ENCODE measurements at regions not wholly inside any gene's neighbourhood (a gene's known extent, or its start where the extent isn't known, plus 50 kb on each side); places are given as distances from the start of the nearest gene placed in this dataset.

DNA sequence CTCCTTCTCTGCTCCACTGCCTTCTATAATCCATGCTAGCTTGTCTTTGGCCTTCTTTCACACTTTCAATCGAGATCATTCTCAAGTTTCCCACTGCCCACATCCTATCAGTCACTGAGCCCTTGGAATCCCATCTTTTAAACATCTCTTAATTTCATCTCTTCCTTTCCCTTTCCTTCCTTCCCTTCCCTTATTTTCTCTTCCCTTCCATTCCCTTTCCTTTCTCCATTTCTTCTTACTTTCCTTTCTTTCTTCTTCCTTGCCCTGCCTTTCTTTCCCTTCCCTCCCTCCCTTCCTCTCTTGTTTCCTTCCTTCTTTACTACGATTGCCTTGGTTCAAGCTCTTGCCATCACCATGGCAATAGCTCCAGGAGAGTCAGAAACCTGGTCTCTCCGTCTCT is 183.8 kb downstream of the EMP1 start:
- no peak for TF ChIP-seq FOXP2 (optimal IDR thresholded peaks at IDR 0.05; ENCODE audit: borderline replicate concordance, extremely low read depth, extremely low read length, insufficient read depth)
- no peak for TF ChIP-seq TAF1 (IDR thresholded peaks at IDR 0.05; ENCODE audit: borderline replicate concordance, insufficient read depth, low read length)
- TF ChIP-seq, protein P1, sequence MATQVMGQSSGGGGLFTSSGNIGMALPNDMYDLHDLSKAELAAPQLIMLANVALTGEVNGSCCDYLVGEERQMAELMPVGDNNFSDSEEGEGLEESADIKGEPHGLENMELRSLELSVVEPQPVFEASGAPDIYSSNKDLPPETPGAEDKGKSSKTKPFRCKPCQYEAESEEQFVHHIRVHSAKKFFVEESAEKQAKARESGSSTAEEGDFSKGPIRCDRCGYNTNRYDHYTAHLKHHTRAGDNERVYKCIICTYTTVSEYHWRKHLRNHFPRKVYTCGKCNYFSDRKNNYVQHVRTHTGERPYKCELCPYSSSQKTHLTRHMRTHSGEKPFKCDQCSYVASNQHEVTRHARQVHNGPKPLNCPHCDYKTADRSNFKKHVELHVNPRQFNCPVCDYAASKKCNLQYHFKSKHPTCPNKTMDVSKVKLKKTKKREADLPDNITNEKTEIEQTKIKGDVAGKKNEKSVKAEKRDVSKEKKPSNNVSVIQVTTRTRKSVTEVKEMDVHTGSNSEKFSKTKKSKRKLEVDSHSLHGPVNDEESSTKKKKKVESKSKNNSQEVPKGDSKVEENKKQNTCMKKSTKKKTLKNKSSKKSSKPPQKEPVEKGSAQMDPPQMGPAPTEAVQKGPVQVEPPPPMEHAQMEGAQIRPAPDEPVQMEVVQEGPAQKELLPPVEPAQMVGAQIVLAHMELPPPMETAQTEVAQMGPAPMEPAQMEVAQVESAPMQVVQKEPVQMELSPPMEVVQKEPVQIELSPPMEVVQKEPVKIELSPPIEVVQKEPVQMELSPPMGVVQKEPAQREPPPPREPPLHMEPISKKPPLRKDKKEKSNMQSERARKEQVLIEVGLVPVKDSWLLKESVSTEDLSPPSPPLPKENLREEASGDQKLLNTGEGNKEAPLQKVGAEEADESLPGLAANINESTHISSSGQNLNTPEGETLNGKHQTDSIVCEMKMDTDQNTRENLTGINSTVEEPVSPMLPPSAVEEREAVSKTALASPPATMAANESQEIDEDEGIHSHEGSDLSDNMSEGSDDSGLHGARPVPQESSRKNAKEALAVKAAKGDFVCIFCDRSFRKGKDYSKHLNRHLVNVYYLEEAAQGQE (IDR thresholded peaks at IDR 0.05; ENCODE audit: insufficient read depth in 1 of 2, low read depth in 2 of 2, low read length in 2 of 2), result no peak
- TF ChIP-seq SIN3A (IDR thresholded peaks at IDR 0.05; ENCODE audit: borderline replicate concordance, insufficient read depth, low read length), result no peak
- no peak for TF ChIP-seq POLR2AphosphoS5 (IDR thresholded peaks at IDR 0.05; ENCODE audit: low read depth, low read length)

DNA sequence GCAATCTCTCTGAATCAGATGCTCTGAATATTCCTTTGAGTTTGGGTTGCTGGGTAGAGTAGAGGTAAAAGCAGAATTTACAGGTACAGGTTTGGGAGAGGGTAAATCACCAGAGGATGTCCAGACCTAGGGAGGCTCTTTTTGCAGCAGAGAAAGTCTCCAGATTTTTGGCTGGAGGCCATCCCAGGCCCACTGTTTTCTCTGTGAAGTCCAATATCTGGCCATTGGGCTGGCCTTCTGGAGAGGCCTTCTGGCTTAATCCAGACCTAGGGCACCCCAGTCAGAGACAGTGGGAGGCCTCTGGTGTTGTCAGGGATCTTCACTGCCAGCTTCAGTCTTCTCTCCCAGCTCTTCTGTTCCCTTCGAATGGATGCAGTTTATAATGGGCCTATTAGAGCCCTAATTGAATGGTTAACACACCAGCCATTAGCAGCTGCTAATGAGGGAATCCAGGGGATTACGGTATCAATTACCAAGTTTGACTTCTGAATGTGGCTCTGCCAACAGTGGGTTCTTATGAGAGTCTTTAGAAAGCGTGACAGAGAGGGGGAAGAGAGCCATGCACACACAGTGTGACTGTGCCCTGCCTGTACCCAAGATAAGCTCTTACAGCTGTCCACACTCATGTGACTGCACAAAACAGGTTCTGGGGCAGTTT is 183.1 kb downstream of the EMP1 start:
- TF ChIP-seq FOXP2 (optimal IDR thresholded peaks at IDR 0.05; ENCODE audit: borderline replicate concordance, extremely low read depth, extremely low read length, insufficient read depth), result no peak
- TF ChIP-seq, protein P1 (IDR thresholded peaks at IDR 0.05; ENCODE audit: insufficient read depth in 1 of 2, low read depth in 2 of 2, low read length in 2 of 2), result no peak
- TF ChIP-seq SIN3A (IDR thresholded peaks at IDR 0.05; ENCODE audit: borderline replicate concordance, insufficient read depth, low read length), result no peak
- no peak for TF ChIP-seq TAF1 (IDR thresholded peaks at IDR 0.05; ENCODE audit: borderline replicate concordance, insufficient read depth, low read length)

DNA sequence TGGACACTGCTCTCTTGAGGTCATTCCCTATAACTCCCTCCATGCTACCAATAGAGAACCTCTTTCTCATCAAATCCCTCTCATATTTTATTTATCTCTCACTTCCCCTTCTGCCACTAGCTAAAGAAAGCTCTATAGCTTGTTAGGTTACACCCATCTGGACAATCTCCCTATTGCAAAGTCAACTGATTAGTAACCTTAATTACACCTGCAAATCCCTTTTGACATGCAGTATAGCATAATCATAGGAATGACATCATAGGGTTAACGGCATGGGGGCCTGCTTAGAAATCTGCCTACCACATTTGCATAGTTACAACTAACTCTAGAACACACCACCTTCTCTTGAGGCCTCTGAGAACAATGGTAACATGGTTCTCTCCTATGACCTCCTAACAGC is 181.2 kb downstream of the EMP1 start:
- TF ChIP-seq TAF1 (IDR thresholded peaks at IDR 0.05; ENCODE audit: borderline replicate concordance, insufficient read depth, low read length) (no peak), SIN3A (IDR thresholded peaks at IDR 0.05; ENCODE audit: borderline replicate concordance, insufficient read depth, low read length) (no peak)
- TF ChIP-seq, protein P1 (IDR thresholded peaks at IDR 0.05; ENCODE audit: insufficient read depth in 1 of 2, low read depth in 2 of 2, low read length in 2 of 2), result no peak

DNA sequence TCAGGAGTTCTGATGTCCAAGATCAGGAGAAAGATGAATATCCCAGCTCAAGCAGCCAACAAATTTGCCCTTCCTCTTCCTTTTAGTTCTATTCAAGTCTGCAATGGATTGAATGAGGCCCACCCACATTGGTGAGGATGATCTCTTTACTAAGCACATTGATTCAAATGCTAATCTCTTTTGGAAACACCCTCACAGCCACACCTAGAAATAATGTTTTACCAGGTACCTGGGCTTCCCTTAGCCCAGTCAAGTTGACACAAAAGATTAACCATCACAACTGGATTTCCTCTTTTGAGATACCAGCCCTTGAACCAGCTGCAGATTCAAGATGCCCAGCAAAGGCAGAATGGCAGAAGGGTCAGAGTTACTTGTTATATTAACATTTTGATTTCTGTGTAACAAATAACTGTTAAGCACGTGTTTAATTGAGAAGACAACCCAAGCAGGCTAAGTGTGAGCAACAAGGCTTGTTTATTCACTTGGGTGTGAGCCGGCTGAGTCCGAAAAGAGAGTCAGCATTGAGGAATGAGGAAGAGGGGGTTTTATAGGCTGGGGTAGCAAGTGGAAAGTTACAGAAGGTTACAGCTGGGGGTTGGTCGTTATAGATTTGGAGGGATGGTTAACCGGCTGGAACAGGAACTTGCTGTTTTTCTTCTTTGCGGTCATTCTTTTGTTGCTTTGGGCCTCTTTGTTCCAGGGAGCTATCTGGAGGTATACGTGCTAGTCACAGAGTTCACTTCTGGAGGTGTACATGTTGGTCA is 180.3 kb downstream of the EMP1 start:
- TF ChIP-seq, protein P1 (IDR thresholded peaks at IDR 0.05; ENCODE audit: insufficient read depth in 1 of 2, low read depth in 2 of 2, low read length in 2 of 2), result no peak
- TF ChIP-seq FOXP2 (optimal IDR thresholded peaks at IDR 0.05; ENCODE audit: borderline replicate concordance, extremely low read depth, extremely low read length, insufficient read depth) (no peak), TAF1 (IDR thresholded peaks at IDR 0.05; ENCODE audit: borderline replicate concordance, insufficient read depth, low read length) (no peak), SIN3A (IDR thresholded peaks at IDR 0.05; ENCODE audit: borderline replicate concordance, insufficient read depth, low read length) (no peak), POLR2AphosphoS5 (IDR thresholded peaks at IDR 0.05; ENCODE audit: low read depth, low read length) (no peak)

Measured in PFSK-1 (cell line).